IMR-90 (cell line): ENCODE measurements at regions not wholly inside any gene's neighbourhood (a gene's known extent, or its start where the extent isn't known, plus 50 kb on each side); places are given as distances from the start of the nearest gene placed in this dataset.

ENCODE experiments used
- ATAC-seq: fragments of 200-7000 bp; cut with Tn5 transposase; 2 replicates; pipeline ENCODE4 v1.9.1; 2020; ENCODE audit warnings: low read depth, mild to moderate bottlenecking, moderate library complexity
- BruUV-seq: library from RNA; stranded (reverse); fragments of 400-500 nt; replicated peaks from 2 replicates; lab custom pipeline; 2021; lab: Mats Ljungman, UMichigan
- CTCF ChIA-PET: fragments of 300-600 bp; formaldehyde crosslinking; extraction: SDS; loops from one replicate; lab custom pipeline; 2021; ENCODE audit warnings: antibody characterized with exemption; lab: Yijun Ruan, JAX
- POLR2A ChIA-PET: fragments of 300-600 bp; sonication (Branson Sonifier 250); formaldehyde crosslinking; loops from one replicate; lab custom pipeline; 2022; ENCODE audit warnings: antibody characterized with exemption; ENCODE audit not compliant: unreplicated experiment; lab: Charles Lee
- DNase-seq: peaks from one replicate; pipeline ENCODE4 v3.0.0; 2013
- H2AFZ ChIP-seq: replicated peaks from 2 replicates; pipeline ENCODE3; 2013; ENCODE audit warnings: low read length, mild to moderate bottlenecking; ENCODE audit not compliant: poor library complexity
- H2AK5ac ChIP-seq: 2 replicates; pipeline ENCODE4 v1.6.1; 2013; ENCODE audit warnings: low read depth, low read length, inconsistent platforms
- H2AK9ac ChIP-seq: replicated peaks from 2 replicates; pipeline ENCODE3; 2013; ENCODE audit warnings: mild to moderate bottlenecking, low read depth, low read length, moderate library complexity; ENCODE audit not compliant: poor library complexity
- H2BK120ac ChIP-seq: 2 replicates; pipeline ENCODE4 v1.6.1; 2013; ENCODE audit warnings: low read depth, low read length, inconsistent platforms
- H2BK15ac ChIP-seq: 3 replicates; pipeline ENCODE4 v1.6.1; 2013; ENCODE audit warnings: low read depth, low read length, inconsistent platforms
- H2BK20ac ChIP-seq: 2 replicates; pipeline ENCODE4 v1.6.1; 2013; ENCODE audit warnings: low read depth, mild to moderate bottlenecking, inconsistent platforms, low read length, moderate library complexity
- H2BK5ac ChIP-seq: 2 replicates; pipeline ENCODE4 v1.6.1; 2013; ENCODE audit warnings: mild to moderate bottlenecking, low read depth, low read length, inconsistent platforms; ENCODE audit not compliant: poor library complexity, severe bottlenecking
- H3K14ac ChIP-seq: replicated peaks from 2 replicates; pipeline ENCODE4 v1.6.1; 2013; ENCODE audit warnings: low read depth, low read length, inconsistent platforms
- H3K18ac ChIP-seq: 2 replicates; pipeline ENCODE4 v1.6.1; 2013; ENCODE audit warnings: low read depth, low read length, control low read depth
- H3K23ac ChIP-seq: 2 replicates; pipeline ENCODE4 v1.6.1; 2013; ENCODE audit warnings: low read depth, low read length, inconsistent platforms
- H3K27ac ChIP-seq: 2 replicates; pipeline ENCODE4 v1.5.1; 2013; ENCODE audit warnings: mild to moderate bottlenecking, control low read depth, low read length; ENCODE audit not compliant: insufficient read depth
- H3K27me3 ChIP-seq: 2 replicates; pipeline ENCODE4 v1.6.1; 2013; ENCODE audit warnings: low read length; ENCODE audit not compliant: control insufficient read depth, insufficient read depth
- H3K36me3 ChIP-seq: 2 replicates; pipeline ENCODE4 v1.6.1; 2013; ENCODE audit warnings: low read length, mixed read lengths; ENCODE audit not compliant: control insufficient read depth, insufficient read depth
- H3K4ac ChIP-seq: 2 replicates; pipeline ENCODE4 v1.6.1; 2013; ENCODE audit warnings: low read depth, low read length, inconsistent platforms
- H3K4me1 ChIP-seq: 2 replicates; pipeline ENCODE4 v1.6.1; 2013; ENCODE audit warnings: low read length, mixed read lengths; ENCODE audit not compliant: control insufficient read depth, insufficient read depth
- H3K4me2 ChIP-seq: 2 replicates; pipeline ENCODE4 v1.6.1; 2013; ENCODE audit warnings: low read depth, mild to moderate bottlenecking, control low read depth, low read length, moderate library complexity
- H3K4me3 ChIP-seq: 2 replicates; pipeline ENCODE4 v1.5.1; 2013; ENCODE audit warnings: low read depth, mild to moderate bottlenecking, control low read depth, low read length, moderate library complexity; ENCODE audit not compliant: insufficient read depth
- H3K56ac ChIP-seq: 2 replicates; pipeline ENCODE4 v1.6.1; 2013; ENCODE audit warnings: low read length, inconsistent platforms; ENCODE audit not compliant: insufficient read depth; ENCODE audit errors: extremely low read depth
- H3K79me1 ChIP-seq, 2 experiments: 2 replicates each; pipeline ENCODE4 v1.6.1; 2013; ENCODE audit warnings: low read length in 2 of 2, inconsistent platforms in 1 of 2, low read depth in 1 of 2
- H3K9ac ChIP-seq: 2 replicates; pipeline ENCODE4 v1.6.1; 2013; ENCODE audit warnings: low read depth, low read length, control low read depth
- H3K9me1 ChIP-seq: 2 replicates; pipeline ENCODE4 v1.6.1; 2013; ENCODE audit warnings: low read length, inconsistent platforms; ENCODE audit not compliant: insufficient read depth
- H3K9me3 ChIP-seq: 2 replicates; pipeline ENCODE4 v1.6.1; 2013; ENCODE audit warnings: low read length; ENCODE audit not compliant: control insufficient read depth, insufficient read depth
- H4K20me1 ChIP-seq: 2 replicates; pipeline ENCODE4 v1.6.1; 2013; ENCODE audit warnings: low read length, inconsistent platforms; ENCODE audit not compliant: insufficient read depth
- H4K5ac ChIP-seq: 2 replicates; pipeline ENCODE4 v1.6.1; 2013; ENCODE audit warnings: mild to moderate bottlenecking, low read depth, low read length, control low read depth
- H4K8ac ChIP-seq, 2 experiments: 2 replicates each; pipeline ENCODE4 v1.6.1; 2013; ENCODE audit warnings: low read depth in 2 of 2, low read length in 2 of 2, control low read depth in 1 of 2, inconsistent platforms in 1 of 2
- H4K91ac ChIP-seq: 2 replicates; pipeline ENCODE4 v1.6.1; 2013; ENCODE audit warnings: low read depth, low read length, inconsistent platforms; ENCODE audit not compliant: insufficient read depth
- BHLHE40 ChIP-seq: fragments of 150-350 bp; IDR thresholded peaks from 2 replicates; pipeline ENCODE4 v1.6.1; 2016; ENCODE audit warnings: mild to moderate bottlenecking, low read depth, low read length
- CHD1 ChIP-seq: IDR thresholded peaks from 2 replicates; pipeline ENCODE4 v1.6.1; 2012; ENCODE audit warnings: low read depth, low read length, improper control_type of control experiment
- ELK1 ChIP-seq: fragments of 150-350 bp; IDR thresholded peaks from 2 replicates; pipeline ENCODE4 v1.6.1; 2016; ENCODE audit warnings: low read depth, mild to moderate bottlenecking, low read length, moderate library complexity, borderline replicate concordance
- MAZ ChIP-seq: IDR thresholded peaks from 2 replicates; pipeline ENCODE4 v1.6.1; 2012; ENCODE audit warnings: low read depth, mild to moderate bottlenecking, low read length, improper control_type of control experiment, moderate library complexity, borderline replicate concordance
- NFE2L2 ChIP-seq: fragments of 150-350 bp; IDR thresholded peaks from 2 replicates; pipeline ENCODE4 v1.6.1; 2016; ENCODE audit warnings: low read depth, mild to moderate bottlenecking, low read length
- RAD21 ChIP-seq: IDR thresholded peaks from 2 replicates; pipeline ENCODE4 v1.6.1; 2012; ENCODE audit warnings: low read length, improper control_type of control experiment
- RFX5 ChIP-seq: IDR thresholded peaks from 2 replicates; pipeline ENCODE4 v1.8.0; 2012; ENCODE audit warnings: low read depth, mild to moderate bottlenecking, low read length, moderate library complexity
- WGBS, 2 experiments: methylation state at CpG; one replicate each; pipeline versions ENCODE4 v1.1.5 to v1.1.7; 2013; ENCODE audit warnings: missing lambda C conversion rate in 2 of 2; ENCODE audit not compliant: insufficient read length in 1 of 2; ENCODE audit errors: extremely low coverage in 2 of 2; 5-methylcytosine and 5-hydroxymethylcytosine counted together
- dilution Hi-C: fragments of 300-500 bp; cut with HindIII; formaldehyde crosslinking; loops from one replicate; pipeline ENCODE4 v1.14.3; 2018; ENCODE audit warnings: low sequenced_read_pairs; ENCODE audit not compliant: unreplicated experiment
- in situ Hi-C: fragments of 300-500 bp; cut with MboI; formaldehyde crosslinking; loops from 3 replicates; pipeline ENCODE4 v1.14.3; 2019; ENCODE audit warnings: low sequenced_read_pairs, inconsistent platforms, mixed read lengths
- intact Hi-C: fragments of 100-400 bp; cut with micrococcal nuclease; formaldehyde crosslinking; loops from 2 replicates; pipeline ENCODE4 v1.10.0; 2022
- TF ChIP-seq, protein P1 (sequence below): conservative IDR thresholded peaks from 2 replicates; pipeline ENCODE4 v1.5.1; 2012; ENCODE audit warnings: mild to moderate bottlenecking, low read depth, low read length, improper control_type of control experiment

DNA sequence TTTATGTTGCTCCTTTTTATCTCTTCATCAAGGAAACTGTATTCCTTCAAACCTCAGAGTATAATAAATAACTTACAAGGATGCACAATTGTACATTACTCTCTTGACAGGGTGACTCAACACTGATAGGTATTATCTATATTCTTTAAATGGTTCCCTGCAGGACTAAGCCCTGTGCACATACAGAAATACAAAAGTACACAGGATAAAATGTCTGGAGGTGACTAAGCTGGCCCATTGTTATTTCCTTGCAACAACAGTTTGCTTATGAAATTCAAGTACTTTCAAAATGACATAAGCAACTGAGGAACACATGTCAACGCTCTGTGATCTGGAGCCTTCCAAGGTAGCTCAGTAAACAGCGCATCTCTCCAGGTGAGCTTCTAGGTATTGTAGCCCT lies 83.8 kb upstream of the RPL34 start:
- Histone ChIP-seq H2AK5ac (no peak overlapping the region), H3K4me3 (no peak overlapping the region), H3K79me1 (no peaks in the 10 kb centered on the region), H3K9me3 (no peaks in the 10 kb centered on the region), H3K18ac (no peak overlapping the region), H4K5ac (no peak overlapping the region), H2BK15ac (no peak overlapping the region), H4K20me1 (no peaks in the 10 kb centered on the region), H3K9me1 (no peaks in the 10 kb centered on the region), H2BK5ac (no peak overlapping the region), H3K4ac (no peak overlapping the region), H3K4me2 (no peak overlapping the region), H2AFZ (no peak overlapping the region), H4K8ac (no peak overlapping the region), H2AK9ac (no peak overlapping the region), H4K91ac (no peak overlapping the region), H2BK20ac (no peak overlapping the region), H3K27me3 (peaks cover 9% of the 10 kb centered on the region), H3K4me1 (no peaks in the 10 kb centered on the region), H3K9ac (no peak overlapping the region), H3K23ac (no peak overlapping the region), H3K56ac (no peak overlapping the region), H2BK120ac (no peak overlapping the region), H3K36me3 (no peaks in the 10 kb centered on the region), H3K14ac (no peak overlapping the region), H3K27ac (no peak overlapping the region)
- dilution Hi-C loops: no loop called here
- BruUV-seq: no TSS peak
- CTCF ChIA-PET: no interaction called here
- no peak for TF ChIP-seq RAD21
- TF ChIP-seq NFE2L2: no peak
- TF ChIP-seq, protein P1, sequence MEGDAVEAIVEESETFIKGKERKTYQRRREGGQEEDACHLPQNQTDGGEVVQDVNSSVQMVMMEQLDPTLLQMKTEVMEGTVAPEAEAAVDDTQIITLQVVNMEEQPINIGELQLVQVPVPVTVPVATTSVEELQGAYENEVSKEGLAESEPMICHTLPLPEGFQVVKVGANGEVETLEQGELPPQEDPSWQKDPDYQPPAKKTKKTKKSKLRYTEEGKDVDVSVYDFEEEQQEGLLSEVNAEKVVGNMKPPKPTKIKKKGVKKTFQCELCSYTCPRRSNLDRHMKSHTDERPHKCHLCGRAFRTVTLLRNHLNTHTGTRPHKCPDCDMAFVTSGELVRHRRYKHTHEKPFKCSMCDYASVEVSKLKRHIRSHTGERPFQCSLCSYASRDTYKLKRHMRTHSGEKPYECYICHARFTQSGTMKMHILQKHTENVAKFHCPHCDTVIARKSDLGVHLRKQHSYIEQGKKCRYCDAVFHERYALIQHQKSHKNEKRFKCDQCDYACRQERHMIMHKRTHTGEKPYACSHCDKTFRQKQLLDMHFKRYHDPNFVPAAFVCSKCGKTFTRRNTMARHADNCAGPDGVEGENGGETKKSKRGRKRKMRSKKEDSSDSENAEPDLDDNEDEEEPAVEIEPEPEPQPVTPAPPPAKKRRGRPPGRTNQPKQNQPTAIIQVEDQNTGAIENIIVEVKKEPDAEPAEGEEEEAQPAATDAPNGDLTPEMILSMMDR: no peak
- no peak for TF ChIP-seq RFX5
- TF ChIP-seq CHD1: no peak
- no peak for TF ChIP-seq MAZ
- TF ChIP-seq ELK1: no peak
- no peak for TF ChIP-seq BHLHE40
- intact Hi-C loops: no loop called here
- ATAC-seq: no peak
- no peak for DNase-seq
- in situ Hi-C loops: no loop called here
- POLR2A ChIA-PET: no interaction called here
- WGBS, 2 experiments: no CpG with 5 or more reads among the region's 2 CpGs
